ENCODE measurements at regions not wholly inside any gene's neighbourhood (a gene's known extent, or its start where the extent isn't known, plus 50 kb on each side); places are given as distances from the start of the nearest gene placed in this dataset.

DNA sequence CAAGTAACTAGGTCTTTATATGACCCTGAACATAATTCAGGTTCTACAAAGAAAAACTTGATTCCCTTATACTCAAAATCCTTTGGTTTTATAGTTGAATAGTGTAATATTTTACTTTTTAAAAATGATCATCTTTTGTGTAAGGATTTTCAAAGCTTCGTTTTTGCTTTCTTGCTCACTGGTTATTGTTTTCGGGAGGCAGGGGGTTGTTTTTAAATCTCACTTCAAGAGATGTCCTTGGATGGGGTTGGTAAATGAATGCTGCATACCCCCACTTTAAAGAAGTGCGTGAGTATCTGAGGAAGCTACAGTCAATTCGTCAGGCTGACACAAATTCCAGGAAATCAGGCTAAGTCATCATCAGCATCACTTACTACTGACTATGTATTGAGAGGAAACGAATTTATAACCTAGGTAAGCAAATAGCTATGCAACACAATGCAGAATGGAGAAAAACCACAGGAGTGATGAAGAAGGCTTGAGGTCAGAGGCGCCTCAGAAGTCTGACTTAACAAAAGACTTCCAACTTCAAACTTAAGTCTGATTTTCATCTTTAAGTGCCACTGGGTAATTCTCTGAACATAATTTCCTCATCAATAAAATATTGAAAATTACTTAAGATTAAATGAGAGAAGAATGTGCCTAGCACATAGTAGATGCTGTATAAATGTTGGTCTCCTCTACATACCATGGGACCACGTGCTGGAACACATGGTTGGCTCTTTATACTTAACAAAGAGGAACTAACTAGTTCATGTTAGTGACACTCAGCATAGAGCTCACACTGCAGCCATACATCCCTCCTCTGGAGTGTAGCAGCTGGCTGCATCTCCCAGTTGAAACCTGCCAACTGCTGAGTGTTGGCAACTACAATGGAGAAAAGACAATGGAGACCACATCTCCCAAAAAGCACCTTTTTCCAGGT is 106.0 kb upstream of the KIF2A start:
- no peak for TF ChIP-seq BACH2 (CRISPR knock-in tag; IDR thresholded peaks at IDR 0.05; ENCODE audit: borderline replicate concordance)
- TF ChIP-seq, protein P1, sequence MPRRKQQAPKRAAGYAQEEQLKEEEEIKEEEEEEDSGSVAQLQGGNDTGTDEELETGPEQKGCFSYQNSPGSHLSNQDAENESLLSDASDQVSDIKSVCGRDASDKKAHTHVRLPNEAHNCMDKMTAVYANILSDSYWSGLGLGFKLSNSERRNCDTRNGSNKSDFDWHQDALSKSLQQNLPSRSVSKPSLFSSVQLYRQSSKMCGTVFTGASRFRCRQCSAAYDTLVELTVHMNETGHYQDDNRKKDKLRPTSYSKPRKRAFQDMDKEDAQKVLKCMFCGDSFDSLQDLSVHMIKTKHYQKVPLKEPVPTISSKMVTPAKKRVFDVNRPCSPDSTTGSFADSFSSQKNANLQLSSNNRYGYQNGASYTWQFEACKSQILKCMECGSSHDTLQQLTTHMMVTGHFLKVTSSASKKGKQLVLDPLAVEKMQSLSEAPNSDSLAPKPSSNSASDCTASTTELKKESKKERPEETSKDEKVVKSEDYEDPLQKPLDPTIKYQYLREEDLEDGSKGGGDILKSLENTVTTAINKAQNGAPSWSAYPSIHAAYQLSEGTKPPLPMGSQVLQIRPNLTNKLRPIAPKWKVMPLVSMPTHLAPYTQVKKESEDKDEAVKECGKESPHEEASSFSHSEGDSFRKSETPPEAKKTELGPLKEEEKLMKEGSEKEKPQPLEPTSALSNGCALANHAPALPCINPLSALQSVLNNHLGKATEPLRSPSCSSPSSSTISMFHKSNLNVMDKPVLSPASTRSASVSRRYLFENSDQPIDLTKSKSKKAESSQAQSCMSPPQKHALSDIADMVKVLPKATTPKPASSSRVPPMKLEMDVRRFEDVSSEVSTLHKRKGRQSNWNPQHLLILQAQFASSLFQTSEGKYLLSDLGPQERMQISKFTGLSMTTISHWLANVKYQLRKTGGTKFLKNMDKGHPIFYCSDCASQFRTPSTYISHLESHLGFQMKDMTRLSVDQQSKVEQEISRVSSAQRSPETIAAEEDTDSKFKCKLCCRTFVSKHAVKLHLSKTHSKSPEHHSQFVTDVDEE (CRISPR knock-in tag; IDR thresholded peaks at IDR 0.05), result no peak
- TF ChIP-seq, protein P2, sequence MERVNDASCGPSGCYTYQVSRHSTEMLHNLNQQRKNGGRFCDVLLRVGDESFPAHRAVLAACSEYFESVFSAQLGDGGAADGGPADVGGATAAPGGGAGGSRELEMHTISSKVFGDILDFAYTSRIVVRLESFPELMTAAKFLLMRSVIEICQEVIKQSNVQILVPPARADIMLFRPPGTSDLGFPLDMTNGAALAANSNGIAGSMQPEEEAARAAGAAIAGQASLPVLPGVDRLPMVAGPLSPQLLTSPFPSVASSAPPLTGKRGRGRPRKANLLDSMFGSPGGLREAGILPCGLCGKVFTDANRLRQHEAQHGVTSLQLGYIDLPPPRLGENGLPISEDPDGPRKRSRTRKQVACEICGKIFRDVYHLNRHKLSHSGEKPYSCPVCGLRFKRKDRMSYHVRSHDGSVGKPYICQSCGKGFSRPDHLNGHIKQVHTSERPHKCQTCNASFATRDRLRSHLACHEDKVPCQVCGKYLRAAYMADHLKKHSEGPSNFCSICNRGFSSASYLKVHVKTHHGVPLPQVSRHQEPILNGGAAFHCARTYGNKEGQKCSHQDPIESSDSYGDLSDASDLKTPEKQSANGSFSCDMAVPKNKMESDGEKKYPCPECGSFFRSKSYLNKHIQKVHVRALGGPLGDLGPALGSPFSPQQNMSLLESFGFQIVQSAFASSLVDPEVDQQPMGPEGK (CRISPR knock-in tag; IDR thresholded peaks at IDR 0.05; ENCODE audit: borderline replicate concordance), result no peak
- TF ChIP-seq ZNF565 (CRISPR knock-in tag; conservative IDR thresholded peaks at IDR 0.05; ENCODE audit: low read depth), result no peak
- TF ChIP-seq, protein P3, sequence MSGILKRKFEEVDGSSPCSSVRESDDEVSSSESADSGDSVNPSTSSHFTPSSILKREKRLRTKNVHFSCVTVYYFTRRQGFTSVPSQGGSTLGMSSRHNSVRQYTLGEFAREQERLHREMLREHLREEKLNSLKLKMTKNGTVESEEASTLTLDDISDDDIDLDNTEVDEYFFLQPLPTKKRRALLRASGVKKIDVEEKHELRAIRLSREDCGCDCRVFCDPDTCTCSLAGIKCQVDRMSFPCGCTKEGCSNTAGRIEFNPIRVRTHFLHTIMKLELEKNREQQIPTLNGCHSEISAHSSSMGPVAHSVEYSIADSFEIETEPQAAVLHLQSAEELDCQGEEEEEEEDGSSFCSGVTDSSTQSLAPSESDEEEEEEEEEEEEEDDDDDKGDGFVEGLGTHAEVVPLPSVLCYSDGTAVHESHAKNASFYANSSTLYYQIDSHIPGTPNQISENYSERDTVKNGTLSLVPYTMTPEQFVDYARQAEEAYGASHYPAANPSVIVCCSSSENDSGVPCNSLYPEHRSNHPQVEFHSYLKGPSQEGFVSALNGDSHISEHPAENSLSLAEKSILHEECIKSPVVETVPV (CRISPR knock-in tag; IDR thresholded peaks at IDR 0.05), result no peak
- TF ChIP-seq, protein P4, sequence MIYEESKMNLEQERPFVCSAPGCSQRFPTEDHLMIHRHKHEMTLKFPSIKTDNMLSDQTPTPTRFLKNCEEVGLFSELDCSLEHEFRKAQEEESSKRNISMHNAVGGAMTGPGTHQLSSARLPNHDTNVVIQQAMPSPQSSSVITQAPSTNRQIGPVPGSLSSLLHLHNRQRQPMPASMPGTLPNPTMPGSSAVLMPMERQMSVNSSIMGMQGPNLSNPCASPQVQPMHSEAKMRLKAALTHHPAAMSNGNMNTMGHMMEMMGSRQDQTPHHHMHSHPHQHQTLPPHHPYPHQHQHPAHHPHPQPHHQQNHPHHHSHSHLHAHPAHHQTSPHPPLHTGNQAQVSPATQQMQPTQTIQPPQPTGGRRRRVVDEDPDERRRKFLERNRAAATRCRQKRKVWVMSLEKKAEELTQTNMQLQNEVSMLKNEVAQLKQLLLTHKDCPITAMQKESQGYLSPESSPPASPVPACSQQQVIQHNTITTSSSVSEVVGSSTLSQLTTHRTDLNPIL (CRISPR knock-in tag; IDR thresholded peaks at IDR 0.05; ENCODE audit: low read depth), result no peak
- no peak for TF ChIP-seq ZC3H10 (CRISPR knock-in tag; IDR thresholded peaks at IDR 0.05)
- no peak for TF ChIP-seq CSDC2 (CRISPR knock-in tag; IDR thresholded peaks at IDR 0.05)
- TF ChIP-seq SNAI2 (CRISPR knock-in tag; IDR thresholded peaks at IDR 0.05), result no peak
- no peak for TF ChIP-seq ZFP3 (CRISPR knock-in tag; IDR thresholded peaks at IDR 0.05)
- no peak for TF ChIP-seq TOX (CRISPR knock-in tag; IDR thresholded peaks at IDR 0.05; ENCODE audit: borderline replicate concordance)
- TF ChIP-seq ZNF70 (CRISPR knock-in tag; IDR thresholded peaks at IDR 0.05), result no peak
